ENCODE measurements at regions not wholly inside any gene's neighbourhood (a gene's known extent, or its start where the extent isn't known, plus 50 kb on each side); places are given as distances from the start of the nearest gene placed in this dataset.

GRCh38 chr9:118414676-118415075 is 710.5 kb downstream of the TLR4 start:
- DNase-seq (ENCODE audit: low spot score): no peak

GRCh38 chr9:118418887-118419565 is 714.8 kb downstream of the TLR4 start:
- no peak for DNase-seq (ENCODE audit: low spot score)

- DNase-seq (ENCODE audit: low spot score): no peak
Measured at GRCh38 chr9:118419676-118420075, 715.5 kb downstream of the TLR4 start.

- DNase-seq (ENCODE audit: low spot score): no peak
Measured at GRCh38 chr9:118422508-118422907, 718.3 kb downstream of the TLR4 start.

GRCh38 chr9:118423021-118423420 is 718.8 kb downstream of the TLR4 start:
- no peak for DNase-seq (ENCODE audit: low spot score)

- no peak for DNase-seq (ENCODE audit: low spot score)
Measured at GRCh38 chr9:118423721-118424120, 719.5 kb downstream of the TLR4 start.

GRCh38 chr9:118426772-118427171 is 722.6 kb downstream of the TLR4 start:
- DNase-seq (ENCODE audit: low spot score): no peak

- DNase-seq (ENCODE audit: low spot score): no peak
Measured at GRCh38 chr9:118438810-118439209, 734.6 kb downstream of the TLR4 start.

GRCh38 chr9:118439441-118439840 is 735.2 kb downstream of the TLR4 start:
- DNase-seq (ENCODE audit: low spot score): no peak

GRCh38 chr9:118444403-118444802 is 740.2 kb downstream of the TLR4 start:
- no peak for DNase-seq (ENCODE audit: low spot score)

GRCh38 chr9:118446943-118447639 is 742.9 kb downstream of the TLR4 start:
- DNase-seq (ENCODE audit: low spot score): no peak

- DNase-seq (ENCODE audit: low spot score): no peak
Measured at GRCh38 chr9:118449554-118449953, 745.4 kb downstream of the TLR4 start.

GRCh38 chr9:118455259-118455658 is 751.1 kb downstream of the TLR4 start:
- DNase-seq (ENCODE audit: low spot score): no peak

- no peak for DNase-seq (ENCODE audit: low spot score)
Measured at GRCh38 chr9:118455788-118456187, 751.6 kb downstream of the TLR4 start.

- DNase-seq (ENCODE audit: low spot score): no peak
Measured at GRCh38 chr9:118457171-118458000, 753.2 kb downstream of the TLR4 start.

- no peak for DNase-seq (ENCODE audit: low spot score)
Measured at GRCh38 chr9:118459913-118460312, 755.7 kb downstream of the TLR4 start.

GRCh38 chr9:118463419-118463818 is 759.2 kb downstream of the TLR4 start:
- no peak for DNase-seq (ENCODE audit: low spot score)

GRCh38 chr9:118473521-118473920 is 769.3 kb downstream of the TLR4 start:
- DNase-seq (ENCODE audit: low spot score): no peak

GRCh38 chr9:118478752-118479151 is 774.5 kb downstream of the TLR4 start:
- no peak for DNase-seq (ENCODE audit: low spot score)

GRCh38 chr9:118482306-118482705 is 778.1 kb downstream of the TLR4 start:
- DNase-seq (ENCODE audit: low spot score): no peak

- DNase-seq (ENCODE audit: low spot score): no peak
Measured at GRCh38 chr9:118483677-118484076, 779.5 kb downstream of the TLR4 start.

GRCh38 chr9:118503236-118503635 is 799.0 kb downstream of the TLR4 start:
- no peak for DNase-seq (ENCODE audit: low spot score)

- no peak for DNase-seq (ENCODE audit: low spot score)
Measured at GRCh38 chr9:118510711-118511110, 806.5 kb downstream of the TLR4 start.

All from CD4-positive, alpha-beta T cell treated with Interleukin-2 at 100 ng/mL for 4 hours (primary cell).